Astrocyte (in vitro differentiated cells and primary cell): ENCODE measurements at regions not wholly inside any gene's neighbourhood (a gene's known extent, or its start where the extent isn't known, plus 50 kb on each side); places are given as distances from the start of the nearest gene placed in this dataset.

Source experiments
- DNase-seq: peaks from one replicate; pipeline ENCODE4 v3.0.0-alpha.2; 2010; ENCODE audit warnings: low read depth
- FAIRE-seq: peaks from 2 replicates; lab custom pipeline; 2011; peaks lifted over from hg19 to GRCh38; lab: Jason Lieb, UNC
- H2AFZ ChIP-seq: 2 replicates; pipeline ENCODE4 v1.6.0; 2012; ENCODE audit warnings: low read depth, low read length, inconsistent platforms
- H3K27ac ChIP-seq: 2 replicates; pipeline ENCODE4 v1.5.1; 2011; ENCODE audit warnings: low read depth, low read length, inconsistent platforms
- H3K27me3 ChIP-seq: 2 replicates; pipeline ENCODE4 v1.6.0; 2011; ENCODE audit warnings: low read length, inconsistent platforms; ENCODE audit not compliant: insufficient read depth
- H3K36me3 ChIP-seq: 2 replicates; pipeline ENCODE4 v1.5.1; 2011; ENCODE audit warnings: low read length, inconsistent platforms; ENCODE audit not compliant: insufficient read depth
- H3K4me1 ChIP-seq: 2 replicates; pipeline ENCODE4 v1.5.1; 2011; ENCODE audit warnings: low read length, inconsistent platforms; ENCODE audit not compliant: insufficient read depth
- H3K4me2 ChIP-seq: 2 replicates; pipeline ENCODE4 v1.6.0; 2012; ENCODE audit warnings: low read length, inconsistent platforms
- H3K4me3 ChIP-seq: 2 replicates; pipeline ENCODE4 v1.5.1; 2011; ENCODE audit warnings: low read depth, mild to moderate bottlenecking, low read length, inconsistent platforms; ENCODE audit not compliant: insufficient read depth
- H3K79me2 ChIP-seq: 2 replicates; pipeline ENCODE4 v1.6.0; 2012; ENCODE audit warnings: mild to moderate bottlenecking, low read length, inconsistent platforms; ENCODE audit not compliant: insufficient read depth
- H3K9ac ChIP-seq: 2 replicates; pipeline ENCODE4 v1.6.0; 2012; ENCODE audit warnings: mild to moderate bottlenecking, low read length, inconsistent platforms
- H3K9me3 ChIP-seq: 2 replicates; pipeline ENCODE4 v1.5.1; 2012; ENCODE audit warnings: low read depth, mild to moderate bottlenecking, low read length, inconsistent platforms; ENCODE audit not compliant: insufficient read depth
- H4K20me1 ChIP-seq: 2 replicates; pipeline ENCODE4 v1.6.0; 2012; ENCODE audit warnings: low read length, inconsistent platforms; ENCODE audit not compliant: insufficient read depth
- H3K27ac Mint-ChIP-seq: one replicate; pipeline ENCODE4 v1.8.0; 2021; ENCODE audit warnings: mild to moderate bottlenecking, mixed read lengths; ENCODE audit not compliant: unreplicated experiment
- H3K27me3 Mint-ChIP-seq: one replicate; pipeline ENCODE4 v1.8.0; 2021; ENCODE audit warnings: low read depth, mixed read lengths; ENCODE audit not compliant: unreplicated experiment
- H3K36me3 Mint-ChIP-seq: one replicate; pipeline ENCODE4 v1.8.0; 2021; ENCODE audit warnings: low read depth, mixed read lengths; ENCODE audit not compliant: unreplicated experiment
- H3K4me1 Mint-ChIP-seq: one replicate; pipeline ENCODE4 v1.8.0; 2021; ENCODE audit warnings: low read depth, mixed read lengths; ENCODE audit not compliant: unreplicated experiment
- H3K4me3 Mint-ChIP-seq: one replicate; pipeline ENCODE4 v1.8.0; 2021; ENCODE audit warnings: mild to moderate bottlenecking, moderate library complexity, mixed read lengths; ENCODE audit not compliant: unreplicated experiment
- H3K9me3 Mint-ChIP-seq: one replicate; pipeline ENCODE4 v1.8.0; 2021; ENCODE audit warnings: mild to moderate bottlenecking, mixed read lengths; ENCODE audit not compliant: unreplicated experiment
- EZH2 ChIP-seq: IDR thresholded peaks from 2 replicates; pipeline ENCODE4 v1.6.1; 2012; ENCODE audit warnings: mild to moderate bottlenecking, low read length, inconsistent platforms; ENCODE audit not compliant: insufficient read depth
- TF ChIP-seq, protein P1 (sequence below): IDR thresholded peaks from 2 replicates; pipeline ENCODE4 v1.5.1; 2011; ENCODE audit warnings: low read depth, mild to moderate bottlenecking, inconsistent platforms, low read length, moderate library complexity; ENCODE audit not compliant: insufficient read depth

DNA sequence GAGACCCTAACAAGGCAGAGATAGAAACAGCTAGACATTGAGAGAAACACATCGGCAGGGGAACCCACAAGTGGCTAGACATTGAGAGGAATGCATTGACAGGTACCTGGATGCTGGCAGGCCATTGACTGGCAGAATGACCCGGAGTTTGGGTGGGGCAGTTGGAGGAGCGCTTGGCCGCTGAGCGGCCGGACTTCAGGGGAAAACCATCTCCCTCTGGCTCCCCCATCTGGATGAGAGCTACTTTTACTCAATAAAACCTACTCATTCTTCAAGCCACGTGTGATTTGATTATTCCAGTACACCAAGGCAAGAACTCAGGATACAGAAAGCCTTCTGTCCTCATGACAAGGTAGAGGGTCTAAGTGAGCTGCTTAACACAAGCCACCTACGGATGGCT lies 473.4 kb downstream of the SLITRK5 start:
- H3K9ac ChIP-seq: no peak overlapping the region

DNA sequence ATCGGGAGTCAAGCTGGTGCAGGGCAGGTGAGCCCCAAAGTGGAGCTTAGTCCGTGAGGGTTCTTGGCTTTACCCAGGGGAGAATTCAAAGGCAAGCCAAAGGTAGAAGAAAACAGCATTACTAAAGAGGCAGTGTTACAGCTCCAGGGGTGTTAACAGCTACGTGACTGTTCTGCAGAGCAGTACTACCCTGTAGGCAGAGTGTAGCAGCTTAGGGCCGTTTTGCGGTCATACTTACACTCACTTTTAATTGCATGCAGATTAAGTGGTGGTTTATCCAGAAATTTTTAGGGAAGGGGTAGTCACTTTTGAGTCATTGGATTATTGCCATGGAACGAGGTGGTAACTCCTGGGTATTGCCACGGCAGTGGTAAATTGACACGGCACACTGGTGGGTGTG lies 482.2 kb downstream of the SLITRK5 start:
- H3K9me3 Mint-ChIP-seq: peaks cover under 1% of the 10 kb centered on the region
- Histone ChIP-seq H3K4me2 (no peak overlapping the region), H3K9ac (no peak overlapping the region), H3K9me3 (no peaks in the 10 kb centered on the region), H3K36me3 (no peaks in the 10 kb centered on the region), H3K4me1 (no peaks in the 10 kb centered on the region), H3K4me3 (no peak overlapping the region), H3K79me2 (no peaks in the 10 kb centered on the region), H2AFZ (no peak overlapping the region), H3K27me3 (no peaks in the 10 kb centered on the region), H3K27ac (no peak overlapping the region), H4K20me1 (no peaks in the 10 kb centered on the region)
- H3K27me3 Mint-ChIP-seq: no peaks in the 10 kb centered on the region
- H3K27ac Mint-ChIP-seq: no peak overlapping the region
- peaks cover 1% of the 10 kb centered on the region for H3K36me3 Mint-ChIP-seq
- no peak for DNase-seq
- H3K4me3 Mint-ChIP-seq: no peak overlapping the region
- TF ChIP-seq EZH2: no peak
- TF ChIP-seq, protein P1, sequence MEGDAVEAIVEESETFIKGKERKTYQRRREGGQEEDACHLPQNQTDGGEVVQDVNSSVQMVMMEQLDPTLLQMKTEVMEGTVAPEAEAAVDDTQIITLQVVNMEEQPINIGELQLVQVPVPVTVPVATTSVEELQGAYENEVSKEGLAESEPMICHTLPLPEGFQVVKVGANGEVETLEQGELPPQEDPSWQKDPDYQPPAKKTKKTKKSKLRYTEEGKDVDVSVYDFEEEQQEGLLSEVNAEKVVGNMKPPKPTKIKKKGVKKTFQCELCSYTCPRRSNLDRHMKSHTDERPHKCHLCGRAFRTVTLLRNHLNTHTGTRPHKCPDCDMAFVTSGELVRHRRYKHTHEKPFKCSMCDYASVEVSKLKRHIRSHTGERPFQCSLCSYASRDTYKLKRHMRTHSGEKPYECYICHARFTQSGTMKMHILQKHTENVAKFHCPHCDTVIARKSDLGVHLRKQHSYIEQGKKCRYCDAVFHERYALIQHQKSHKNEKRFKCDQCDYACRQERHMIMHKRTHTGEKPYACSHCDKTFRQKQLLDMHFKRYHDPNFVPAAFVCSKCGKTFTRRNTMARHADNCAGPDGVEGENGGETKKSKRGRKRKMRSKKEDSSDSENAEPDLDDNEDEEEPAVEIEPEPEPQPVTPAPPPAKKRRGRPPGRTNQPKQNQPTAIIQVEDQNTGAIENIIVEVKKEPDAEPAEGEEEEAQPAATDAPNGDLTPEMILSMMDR: no peak
- no peaks in the 10 kb centered on the region for H3K4me1 Mint-ChIP-seq
- no peak for FAIRE-seq

More for the DNA sequence above, 473.4 kb downstream of the SLITRK5 start:
- H3K27me3 ChIP-seq: no peaks in the 10 kb centered on the region
- H3K4me1 Mint-ChIP-seq: no peaks in the 10 kb centered on the region
- no peak overlapping the region for H3K4me3 Mint-ChIP-seq
- H3K4me2 ChIP-seq: no peak overlapping the region
- H3K36me3 Mint-ChIP-seq: no peaks in the 10 kb centered on the region
- FAIRE-seq (no peak), DNase-seq (no peak)
- H3K36me3 ChIP-seq: no peaks in the 10 kb centered on the region
- no peak overlapping the region for H3K4me3 ChIP-seq
- no peaks in the 10 kb centered on the region for H3K9me3 Mint-ChIP-seq
- no peaks in the 10 kb centered on the region for H3K4me1 ChIP-seq
- no peaks in the 10 kb centered on the region for H3K79me2 ChIP-seq
- H3K9me3 ChIP-seq: no peaks in the 10 kb centered on the region
- H2AFZ ChIP-seq: no peak overlapping the region
- no peaks in the 10 kb centered on the region for H3K27me3 Mint-ChIP-seq
- no peaks in the 10 kb centered on the region for H4K20me1 ChIP-seq
- TF ChIP-seq, protein P1: no peak
- H3K27ac Mint-ChIP-seq: no peak overlapping the region
- no peak overlapping the region for H3K27ac ChIP-seq

DNA sequence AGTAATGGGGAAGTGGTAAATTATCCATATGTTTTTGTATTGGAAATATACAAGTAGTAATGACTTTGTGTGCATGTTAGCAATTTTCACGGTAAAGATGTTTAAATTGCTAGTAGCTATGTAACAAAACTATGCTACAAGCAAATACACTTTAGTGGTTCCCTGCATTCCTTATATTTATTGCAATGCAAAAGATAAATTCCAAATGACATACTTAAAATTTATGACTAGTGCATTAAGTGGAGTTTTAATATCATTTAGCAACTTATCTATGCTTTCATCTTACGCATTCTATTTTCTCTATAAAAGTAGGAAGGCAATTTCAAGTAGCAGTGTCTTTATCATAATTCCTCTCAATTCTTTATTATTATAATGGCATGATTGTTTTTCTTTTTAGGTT lies 482.8 kb downstream of the SLITRK5 start:
- Histone ChIP-seq H4K20me1 (no peaks in the 10 kb centered on the region), H3K27ac (no peak overlapping the region), H3K9ac (no peak overlapping the region), H2AFZ (no peak overlapping the region), H3K27me3 (no peaks in the 10 kb centered on the region), H3K4me3 (no peak overlapping the region), H3K79me2 (no peaks in the 10 kb centered on the region), H3K36me3 (no peaks in the 10 kb centered on the region), H3K9me3 (no peaks in the 10 kb centered on the region), H3K4me1 (no peaks in the 10 kb centered on the region), H3K4me2 (no peak overlapping the region)
- H3K36me3 Mint-ChIP-seq: peaks cover 1% of the 10 kb centered on the region
- no peak overlapping the region for H3K27ac Mint-ChIP-seq
- no peak for TF ChIP-seq EZH2
- TF ChIP-seq, protein P1: no peak
- no peak for FAIRE-seq
- DNase-seq: no peak
- no peak overlapping the region for H3K4me3 Mint-ChIP-seq
- no peaks in the 10 kb centered on the region for H3K4me1 Mint-ChIP-seq
- H3K27me3 Mint-ChIP-seq: no peaks in the 10 kb centered on the region
- H3K9me3 Mint-ChIP-seq: peaks cover 2% of the 10 kb centered on the region
